Activated T-helper 1 cell treated with anti-CD3 and anti-CD28 coated beads, Interleukin-12 subunit alpha, Interleukin-12 subunit beta, Interleukin-2, Interleukin-4 antibody, amounts not matched to agents 30 ng/mL and 10 ng/mL and 1 ng/mL, durations not matched to agents 14 hours and 24 hours and 36 hours (primary cell): ENCODE measurements at regions not wholly inside any gene's neighbourhood (a gene's known extent, or its start where the extent isn't known, plus 50 kb on each side); places are given as distances from the start of the nearest gene placed in this dataset.

Experiments used
- DNase-seq: peaks from one replicate; pipeline ENCODE4 v3.0.0; 2021; ENCODE audit warnings: low spot score
- H3K27ac Mint-ChIP-seq: one replicate; pipeline ENCODE4 v1.8.0; 2021; ENCODE audit warnings: mild to moderate bottlenecking, mixed read lengths
- H3K27me3 Mint-ChIP-seq: one replicate; pipeline ENCODE4 v1.8.0; 2022; ENCODE audit warnings: mild to moderate bottlenecking, moderate library complexity, mixed read lengths; ENCODE audit not compliant: insufficient read depth
- H3K36me3 Mint-ChIP-seq: one replicate; pipeline ENCODE4 v1.8.0; 2021; ENCODE audit warnings: low read depth, mixed read lengths
- H3K4me1 Mint-ChIP-seq: one replicate; pipeline ENCODE4 v1.8.0; 2021; ENCODE audit warnings: low read depth, mixed read lengths
- H3K4me3 Mint-ChIP-seq: one replicate; pipeline ENCODE4 v1.8.0; 2021; ENCODE audit warnings: mild to moderate bottlenecking, moderate library complexity, mixed read lengths
- H3K9me3 Mint-ChIP-seq: one replicate; pipeline ENCODE4 v1.8.0; 2021; ENCODE audit warnings: mixed read lengths
- intact Hi-C: fragments of 100-400 bp; cut with micrococcal nuclease; formaldehyde crosslinking; loops from one replicate; pipeline ENCODE4 v1.15.1; 2024

DNA sequence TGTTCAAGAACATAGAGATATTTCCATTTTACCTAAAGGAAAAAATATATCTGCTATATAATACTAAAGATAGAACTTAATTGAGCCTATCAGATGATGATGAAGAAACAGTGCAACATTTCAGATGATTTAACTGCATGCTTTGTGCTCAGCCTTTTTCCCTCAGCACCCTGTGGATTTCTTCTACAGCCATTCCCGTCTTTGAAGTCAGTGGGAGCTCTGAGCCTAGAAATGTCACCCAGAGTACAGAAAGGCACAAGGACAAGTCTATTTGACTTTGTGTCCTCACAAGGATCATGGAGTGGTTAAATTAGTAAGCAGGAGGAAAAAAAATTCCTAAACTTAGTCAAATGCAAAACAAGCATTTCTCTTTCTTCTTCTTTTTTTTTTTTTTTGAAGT lies 994.0 kb upstream of the FLRT2 start:
- Mint-ChIP-seq H3K36me3 (no peaks in the 10 kb centered on the region), H3K27ac (no peak overlapping the region), H3K27me3 (no peaks in the 10 kb centered on the region), H3K4me1 (no peaks in the 10 kb centered on the region), H3K9me3 (peaks cover 6% of the 10 kb centered on the region), H3K4me3 (no peak overlapping the region)
- DNase-seq, result no peak
- intact Hi-C loops, result no loop called here

GRCh38 chr14:84541018-84541417 lies 988.9 kb upstream of the FLRT2 start:
- no peak overlapping the region for H3K4me3 Mint-ChIP-seq
- no peak overlapping the region for H3K27ac Mint-ChIP-seq
- no peak for DNase-seq
- no peaks in the 10 kb centered on the region for H3K4me1 Mint-ChIP-seq
- intact Hi-C loops, result no loop called here
- H3K27me3 Mint-ChIP-seq, result no peaks in the 10 kb centered on the region
- no peaks in the 10 kb centered on the region for H3K9me3 Mint-ChIP-seq
- no peaks in the 10 kb centered on the region for H3K36me3 Mint-ChIP-seq

DNA sequence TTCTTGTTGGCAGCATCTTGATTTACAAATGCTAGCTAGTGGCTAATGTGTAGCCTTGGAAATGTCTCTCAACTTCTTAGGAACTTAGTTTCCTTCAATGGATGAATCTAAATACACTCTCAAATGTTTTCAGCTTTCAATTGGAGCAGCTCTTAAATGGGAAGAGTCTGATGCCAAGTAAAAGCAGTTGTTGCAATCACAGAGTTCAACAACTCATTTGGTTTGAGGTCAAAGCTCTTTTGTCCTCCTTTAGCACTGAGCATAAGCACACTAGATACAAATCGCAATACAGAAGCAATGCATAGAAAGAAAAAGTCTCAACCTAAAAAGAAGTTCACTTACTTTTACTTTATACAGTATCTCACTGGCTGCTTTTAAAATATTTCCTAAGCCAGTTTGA lies 986.1 kb upstream of the FLRT2 start:
- Mint-ChIP-seq H3K36me3 (no peaks in the 10 kb centered on the region), H3K27ac (no peak overlapping the region), H3K9me3 (no peaks in the 10 kb centered on the region), H3K27me3 (no peaks in the 10 kb centered on the region), H3K4me3 (no peak overlapping the region), H3K4me1 (no peaks in the 10 kb centered on the region)
- DNase-seq, result no peak
- intact Hi-C loops, result no loop called here

- no peaks in the 10 kb centered on the region for H3K27me3 Mint-ChIP-seq
- DNase-seq, result no peak
- no peaks in the 10 kb centered on the region for H3K36me3 Mint-ChIP-seq
- H3K4me1 Mint-ChIP-seq, result no peaks in the 10 kb centered on the region
- intact Hi-C loops, result no loop called here
- H3K27ac Mint-ChIP-seq, result no peak overlapping the region
- H3K4me3 Mint-ChIP-seq, result no peak overlapping the region
- H3K9me3 Mint-ChIP-seq, result no peaks in the 10 kb centered on the region
Measured at GRCh38 chr14:84544486-84545131, 985.3 kb upstream of the FLRT2 start.

- Mint-ChIP-seq H3K27me3 (no peaks in the 10 kb centered on the region), H3K9me3 (no peaks in the 10 kb centered on the region), H3K27ac (no peak overlapping the region), H3K36me3 (no peaks in the 10 kb centered on the region), H3K4me1 (no peaks in the 10 kb centered on the region), H3K4me3 (no peak overlapping the region)
- intact Hi-C loops, result no loop called here
- no peak for DNase-seq
Measured at GRCh38 chr14:84546236-84546635, 983.7 kb upstream of the FLRT2 start.

DNA sequence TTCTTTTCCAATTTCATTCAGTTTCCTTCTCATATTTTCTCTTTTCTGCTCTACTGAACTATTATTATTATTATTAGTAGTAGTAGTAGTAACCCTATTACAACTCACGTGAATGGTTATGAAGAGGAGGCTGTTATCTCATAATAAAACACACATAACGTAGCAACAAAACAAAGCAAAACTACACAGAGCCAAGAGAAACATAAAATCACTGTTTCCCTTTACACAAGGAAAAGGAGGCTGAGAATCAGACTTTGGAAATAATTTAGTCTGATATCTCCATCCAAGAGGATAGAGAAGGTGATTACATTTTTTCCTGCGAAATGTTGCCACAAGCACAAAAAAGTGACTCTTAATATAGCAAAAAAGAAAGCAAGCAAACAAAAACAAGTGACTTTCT lies 975.8 kb upstream of the FLRT2 start:
- no peak for DNase-seq
- no peak overlapping the region for H3K27ac Mint-ChIP-seq
- peaks cover 14% of the 10 kb centered on the region for H3K9me3 Mint-ChIP-seq
- H3K27me3 Mint-ChIP-seq, result no peaks in the 10 kb centered on the region
- H3K4me3 Mint-ChIP-seq, result no peak overlapping the region
- no peaks in the 10 kb centered on the region for H3K4me1 Mint-ChIP-seq
- intact Hi-C loops, result no loop called here
- no peaks in the 10 kb centered on the region for H3K36me3 Mint-ChIP-seq

DNA sequence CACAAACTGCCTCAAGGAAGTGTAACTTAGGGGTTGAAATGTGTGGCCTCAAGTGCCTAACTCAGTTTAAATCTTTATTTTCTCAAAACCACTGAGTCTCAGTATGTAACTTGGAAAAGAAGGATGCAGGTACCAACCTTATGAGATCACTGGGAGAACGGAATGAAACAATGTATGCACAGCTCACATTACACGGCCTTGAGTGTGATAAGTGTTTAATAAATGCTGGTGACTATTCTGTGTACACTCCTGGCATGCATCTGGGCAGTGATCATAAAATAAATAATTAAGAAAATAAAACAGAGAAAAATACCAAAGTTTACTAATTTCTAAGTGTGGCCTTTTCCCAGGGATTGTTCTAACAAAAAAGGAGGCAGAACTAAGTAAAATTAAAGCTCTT lies 974.5 kb upstream of the FLRT2 start:
- Mint-ChIP-seq H3K36me3 (no peaks in the 10 kb centered on the region), H3K4me1 (no peaks in the 10 kb centered on the region), H3K9me3 (peaks cover 16% of the 10 kb centered on the region), H3K27me3 (no peaks in the 10 kb centered on the region), H3K27ac (no peak overlapping the region), H3K4me3 (no peak overlapping the region)
- intact Hi-C loops, result no loop called here
- no peak for DNase-seq

DNA sequence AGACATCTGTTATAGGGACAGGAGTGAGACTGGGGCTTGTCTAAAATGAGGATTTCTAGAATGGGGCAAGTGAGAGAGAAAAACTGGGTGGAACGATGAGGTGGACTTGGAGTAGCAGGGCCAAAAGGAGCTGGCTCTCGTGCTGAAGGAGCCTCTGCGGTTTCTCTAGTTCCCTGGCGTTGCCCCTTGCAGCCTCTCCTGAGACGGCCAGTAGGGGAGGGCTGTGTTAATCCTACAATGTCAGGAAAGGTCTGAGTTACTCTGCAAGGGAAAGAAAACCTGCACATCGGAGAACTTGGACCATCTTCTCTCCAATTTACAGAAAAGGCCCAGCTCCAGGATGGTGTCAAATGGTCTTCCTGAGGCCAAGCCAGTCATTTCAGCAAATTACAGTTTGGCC lies 963.8 kb upstream of the FLRT2 start:
- H3K36me3 Mint-ChIP-seq, result no peaks in the 10 kb centered on the region
- no peak for DNase-seq
- H3K4me3 Mint-ChIP-seq, result no peak overlapping the region
- no peaks in the 10 kb centered on the region for H3K4me1 Mint-ChIP-seq
- H3K27ac Mint-ChIP-seq, result no peak overlapping the region
- intact Hi-C loops, result no loop called here
- H3K9me3 Mint-ChIP-seq, result peaks cover 15% of the 10 kb centered on the region
- no peaks in the 10 kb centered on the region for H3K27me3 Mint-ChIP-seq

DNA sequence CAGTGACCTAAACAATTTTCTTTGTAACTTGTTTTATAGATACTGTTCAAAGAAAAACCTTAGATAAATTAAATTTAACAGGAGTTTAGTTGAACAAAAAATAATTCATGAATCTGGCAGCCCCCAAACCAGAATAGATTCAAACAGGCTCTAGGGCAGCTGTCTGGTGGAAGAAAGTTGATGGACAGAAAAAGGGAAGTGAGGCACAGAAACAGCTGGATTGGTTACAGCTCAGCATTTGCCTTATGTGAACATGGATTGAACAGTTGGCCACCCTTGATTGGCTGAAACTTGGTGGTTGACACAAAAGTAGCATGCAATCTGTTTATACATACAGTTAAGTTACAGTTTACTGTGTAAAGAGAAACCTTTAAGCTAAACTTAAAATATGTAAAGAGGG lies 954.3 kb upstream of the FLRT2 start:
- Mint-ChIP-seq H3K9me3 (peaks cover 10% of the 10 kb centered on the region), H3K27me3 (no peaks in the 10 kb centered on the region), H3K4me1 (no peaks in the 10 kb centered on the region), H3K4me3 (no peak overlapping the region), H3K27ac (no peak overlapping the region), H3K36me3 (no peaks in the 10 kb centered on the region)
- DNase-seq, result no peak
- intact Hi-C loops, result no loop called here

DNA sequence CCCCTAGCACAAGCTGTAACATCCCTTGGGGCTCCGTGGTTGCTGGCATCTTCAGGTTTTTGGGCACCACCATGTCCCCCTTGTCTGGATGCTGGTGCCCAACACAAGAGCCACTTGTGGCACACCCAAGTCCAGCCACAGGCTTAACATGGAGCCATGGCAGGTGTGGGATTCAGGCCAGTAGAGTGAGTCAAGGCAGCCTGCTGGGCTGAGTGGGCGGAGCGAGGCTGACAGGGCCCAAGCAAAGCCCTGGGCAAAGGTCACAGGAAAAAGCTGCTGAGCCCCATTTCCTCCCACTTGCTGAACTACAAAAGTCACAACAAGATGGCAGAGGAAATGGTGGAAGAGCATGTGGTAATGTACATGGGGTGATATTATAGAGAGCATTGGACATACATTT lies 950.7 kb upstream of the FLRT2 start:
- no peaks in the 10 kb centered on the region for H3K4me1 Mint-ChIP-seq
- no peak overlapping the region for H3K4me3 Mint-ChIP-seq
- H3K27ac Mint-ChIP-seq, result no peak overlapping the region
- H3K36me3 Mint-ChIP-seq, result no peaks in the 10 kb centered on the region
- H3K9me3 Mint-ChIP-seq, result peaks cover 4% of the 10 kb centered on the region
- no peak for DNase-seq
- intact Hi-C loops, result no loop called here
- no peaks in the 10 kb centered on the region for H3K27me3 Mint-ChIP-seq

DNA sequence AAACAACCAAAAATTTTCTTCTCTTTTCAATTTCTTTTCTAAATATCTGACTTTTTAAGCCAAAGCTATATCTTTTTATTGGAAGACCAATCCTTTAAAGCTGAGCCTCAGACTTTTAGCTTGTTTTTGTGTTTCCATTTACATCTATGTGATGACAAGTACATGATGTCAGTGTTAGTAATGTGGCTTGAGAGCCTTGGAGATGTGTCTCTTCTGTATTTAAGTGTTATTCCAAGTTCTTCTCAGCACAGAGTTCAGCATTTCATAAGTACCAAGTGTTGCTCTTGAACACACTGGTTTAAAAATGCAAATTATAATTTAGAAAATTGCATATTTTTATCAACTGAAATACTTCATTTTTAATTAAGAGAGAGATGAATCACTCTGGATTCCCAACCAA lies 948.9 kb upstream of the FLRT2 start:
- Mint-ChIP-seq H3K9me3 (peaks cover 9% of the 10 kb centered on the region), H3K4me3 (no peak overlapping the region), H3K36me3 (no peaks in the 10 kb centered on the region), H3K4me1 (no peaks in the 10 kb centered on the region), H3K27ac (no peak overlapping the region), H3K27me3 (no peaks in the 10 kb centered on the region)
- intact Hi-C loops, result no loop called here
- no peak for DNase-seq

DNA sequence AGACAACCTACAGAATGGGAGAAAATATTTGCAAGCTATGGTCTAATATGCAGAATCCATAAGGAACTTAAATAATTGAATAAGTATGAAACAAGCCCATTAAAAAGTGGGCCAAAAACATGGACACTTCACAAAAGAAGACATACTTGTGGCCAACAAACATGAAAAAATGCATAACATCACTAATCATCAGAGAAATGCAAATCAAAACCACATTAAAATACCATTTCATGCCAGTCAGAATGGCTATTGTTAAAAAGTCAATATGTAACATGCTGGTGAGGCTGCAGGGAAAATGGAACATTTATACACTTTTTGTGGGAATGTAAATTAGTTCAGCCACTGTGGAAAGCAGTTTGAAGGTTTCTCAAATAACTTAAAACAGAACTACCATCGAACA lies 945.4 kb upstream of the FLRT2 start:
- Mint-ChIP-seq H3K4me1 (no peaks in the 10 kb centered on the region), H3K27me3 (no peaks in the 10 kb centered on the region), H3K27ac (no peak overlapping the region), H3K9me3 (peaks cover 12% of the 10 kb centered on the region), H3K4me3 (no peak overlapping the region), H3K36me3 (no peaks in the 10 kb centered on the region)
- no peak for DNase-seq
- intact Hi-C loops, result no loop called here

- Mint-ChIP-seq H3K4me1 (no peaks in the 10 kb centered on the region), H3K9me3 (peaks cover 5% of the 10 kb centered on the region), H3K4me3 (no peak overlapping the region), H3K27ac (no peak overlapping the region), H3K36me3 (no peaks in the 10 kb centered on the region), H3K27me3 (no peaks in the 10 kb centered on the region)
- intact Hi-C loops, result no loop called here
- no peak for DNase-seq
Measured at GRCh38 chr14:84591827-84592445, 938.0 kb upstream of the FLRT2 start.

- no peak overlapping the region for H3K4me3 Mint-ChIP-seq
- intact Hi-C loops, result no loop called here
- H3K36me3 Mint-ChIP-seq, result no peaks in the 10 kb centered on the region
- H3K27ac Mint-ChIP-seq, result no peak overlapping the region
- H3K27me3 Mint-ChIP-seq, result no peaks in the 10 kb centered on the region
- no peaks in the 10 kb centered on the region for H3K9me3 Mint-ChIP-seq
- no peak for DNase-seq
- H3K4me1 Mint-ChIP-seq, result no peaks in the 10 kb centered on the region
Measured at GRCh38 chr14:84592770-84593169, 937.2 kb upstream of the FLRT2 start.
